Mammary epithelial cell (primary cell): ENCODE measurements at regions not wholly inside any gene's neighbourhood (a gene's known extent, or its start where the extent isn't known, plus 50 kb on each side); places are given as distances from the start of the nearest gene placed in this dataset.

Experiments used
- EZH2 ChIP-seq: IDR thresholded peaks from 2 replicates; pipeline ENCODE4 v1.6.1; 2012; ENCODE audit warnings: low read length, inconsistent platforms, borderline replicate concordance
- TF ChIP-seq, protein P1 (sequence below), 2 donors: IDR thresholded peaks in 1 of 2; conservative IDR thresholded peaks in 1 of 2; 2 replicates each; pipeline ENCODE4 v1.5.1; 2011 to 2012; ENCODE audit warnings: inconsistent platforms in 2 of 2, low read length in 2 of 2, mild to moderate bottlenecking in 2 of 2, control low read depth in 1 of 2, low read depth in 1 of 2; ENCODE audit not compliant: insufficient read depth in 1 of 2; ENCODE audit errors: extremely low read depth in 1 of 2

- TF ChIP-seq, protein P1, sequence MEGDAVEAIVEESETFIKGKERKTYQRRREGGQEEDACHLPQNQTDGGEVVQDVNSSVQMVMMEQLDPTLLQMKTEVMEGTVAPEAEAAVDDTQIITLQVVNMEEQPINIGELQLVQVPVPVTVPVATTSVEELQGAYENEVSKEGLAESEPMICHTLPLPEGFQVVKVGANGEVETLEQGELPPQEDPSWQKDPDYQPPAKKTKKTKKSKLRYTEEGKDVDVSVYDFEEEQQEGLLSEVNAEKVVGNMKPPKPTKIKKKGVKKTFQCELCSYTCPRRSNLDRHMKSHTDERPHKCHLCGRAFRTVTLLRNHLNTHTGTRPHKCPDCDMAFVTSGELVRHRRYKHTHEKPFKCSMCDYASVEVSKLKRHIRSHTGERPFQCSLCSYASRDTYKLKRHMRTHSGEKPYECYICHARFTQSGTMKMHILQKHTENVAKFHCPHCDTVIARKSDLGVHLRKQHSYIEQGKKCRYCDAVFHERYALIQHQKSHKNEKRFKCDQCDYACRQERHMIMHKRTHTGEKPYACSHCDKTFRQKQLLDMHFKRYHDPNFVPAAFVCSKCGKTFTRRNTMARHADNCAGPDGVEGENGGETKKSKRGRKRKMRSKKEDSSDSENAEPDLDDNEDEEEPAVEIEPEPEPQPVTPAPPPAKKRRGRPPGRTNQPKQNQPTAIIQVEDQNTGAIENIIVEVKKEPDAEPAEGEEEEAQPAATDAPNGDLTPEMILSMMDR (conservative IDR thresholded peaks at IDR 0.05 in 1 of 2, IDR thresholded peaks at IDR 0.05 in 1 of 2; ENCODE audit: extremely low read depth in 1 of 2, insufficient read depth in 1 of 2, low read depth in 1 of 2, low read length in 2 of 2), result no peak
- TF ChIP-seq EZH2, result no peak
Observed at GRCh38 chr20:54335299-54335698, 127.4 kb downstream of the PFDN4 start.
